Skeletal muscle satellite cell (primary cell): ENCODE measurements at regions not wholly inside any gene's neighbourhood (a gene's known extent, or its start where the extent isn't known, plus 50 kb on each side); places are given as distances from the start of the nearest gene placed in this dataset.
"Not testable (repeated sequence)": the region's sequence is repeated elsewhere in the genome, so short reads cannot be mapped to it uniquely, and the experiment has no call there.

Experiments used
- H3K27me3 ChIP-seq: 2 replicates; pipeline ENCODE4 v1.7.0; 2013; ENCODE audit warnings: low read length; ENCODE audit not compliant: control insufficient read depth, insufficient read depth
- H3K36me3 ChIP-seq: 2 replicates; pipeline ENCODE4 v1.7.0; 2013; ENCODE audit warnings: mild to moderate bottlenecking, control low read depth, low read length; ENCODE audit not compliant: insufficient read depth
- H3K4me1 ChIP-seq: 2 replicates; pipeline ENCODE4 v1.7.0; 2013; ENCODE audit warnings: low read length; ENCODE audit not compliant: control insufficient read depth, insufficient read depth
- H3K4me2 ChIP-seq: 2 replicates; pipeline ENCODE4 v1.7.0; 2013; ENCODE audit warnings: mild to moderate bottlenecking, low read length
- H3K4me3 ChIP-seq: 2 replicates; pipeline ENCODE4 v1.7.0; 2013; ENCODE audit warnings: low read length
- H3K9ac ChIP-seq: 2 replicates; pipeline ENCODE4 v1.7.0; 2013; ENCODE audit warnings: mild to moderate bottlenecking, low read depth, low read length, moderate library complexity
- H3K9me3 ChIP-seq: replicated peaks from 2 replicates; pipeline ENCODE4 v1.7.0; 2013; ENCODE audit warnings: mild to moderate bottlenecking, control low read depth, low read length

GRCh38 chr6:951399-952181 is 258.7 kb upstream of the EXOC2 start:
- Histone ChIP-seq H3K4me3 (no peak overlapping the region), H3K36me3 (no peaks in the 10 kb centered on the region), H3K9ac (no peak overlapping the region), H3K27me3 (no peaks in the 10 kb centered on the region), H3K4me2 (no peak overlapping the region), H3K9me3 (no peaks in the 10 kb centered on the region), H3K4me1 (no peaks in the 10 kb centered on the region)

- no peaks in the 10 kb centered on the region for H3K27me3 ChIP-seq
- no peak overlapping the region for H3K9ac ChIP-seq
- no peak overlapping the region for H3K4me2 ChIP-seq
- no peak overlapping the region for H3K4me3 ChIP-seq
- no peaks in the 10 kb centered on the region for H3K36me3 ChIP-seq
- no peaks in the 10 kb centered on the region for H3K4me1 ChIP-seq
- peaks cover 3% of the 10 kb centered on the region for H3K9me3 ChIP-seq
Measured at GRCh38 chr6:947235-947934, 254.4 kb upstream of the EXOC2 start.

- no peaks in the 10 kb centered on the region for H3K36me3 ChIP-seq
- no peaks in the 10 kb centered on the region for H3K27me3 ChIP-seq
- H3K4me3 ChIP-seq = no peak overlapping the region
- no peaks in the 10 kb centered on the region for H3K4me1 ChIP-seq
- H3K4me2 ChIP-seq = no peak overlapping the region
- H3K9me3 ChIP-seq = peaks cover 3% of the 10 kb centered on the region
- no peak overlapping the region for H3K9ac ChIP-seq
Measured at GRCh38 chr6:946546-946945, 253.6 kb upstream of the EXOC2 start.

GRCh38 chr6:939526-940252 is 246.8 kb upstream of the EXOC2 start:
- Histone ChIP-seq H3K9ac (no peak overlapping the region), H3K27me3 (no peaks in the 10 kb centered on the region), H3K9me3 (peaks cover 3% of the 10 kb centered on the region), H3K4me1 (no peaks in the 10 kb centered on the region), H3K4me2 (no peak overlapping the region), H3K36me3 (no peaks in the 10 kb centered on the region), H3K4me3 (no peak overlapping the region)

GRCh38 chr6:938916-939315 is 246.0 kb upstream of the EXOC2 start:
- Histone ChIP-seq H3K9ac (no peak overlapping the region), H3K4me3 (no peak overlapping the region), H3K27me3 (no peaks in the 10 kb centered on the region), H3K9me3 (no peaks in the 10 kb centered on the region), H3K4me1 (no peaks in the 10 kb centered on the region), H3K4me2 (no peak overlapping the region), H3K36me3 (no peaks in the 10 kb centered on the region)

- Histone ChIP-seq H3K4me1 (no peaks in the 10 kb centered on the region), H3K36me3 (no peaks in the 10 kb centered on the region), H3K4me3 (no peak overlapping the region), H3K9me3 (no peaks in the 10 kb centered on the region), H3K4me2 (no peak overlapping the region), H3K9ac (no peak overlapping the region), H3K27me3 (no peaks in the 10 kb centered on the region)
Measured at GRCh38 chr6:938271-938905, 245.4 kb upstream of the EXOC2 start.

GRCh38 chr6:935582-935981 is 242.6 kb upstream of the EXOC2 start:
- Histone ChIP-seq H3K9ac (no peak overlapping the region), H3K36me3 (no peaks in the 10 kb centered on the region), H3K4me3 (no peak overlapping the region), H3K27me3 (no peaks in the 10 kb centered on the region), H3K9me3 (no peaks in the 10 kb centered on the region), H3K4me2 (no peak overlapping the region), H3K4me1 (no peaks in the 10 kb centered on the region)

- Histone ChIP-seq H3K27me3 (no peaks in the 10 kb centered on the region), H3K9ac (no peak overlapping the region), H3K4me1 (no peaks in the 10 kb centered on the region), H3K4me3 (no peak overlapping the region), H3K36me3 (no peaks in the 10 kb centered on the region), H3K4me2 (no peak overlapping the region), H3K9me3 (no peaks in the 10 kb centered on the region)
Measured at GRCh38 chr6:934686-935085, 241.7 kb upstream of the EXOC2 start.

GRCh38 chr6:931919-932318 is 239.0 kb upstream of the EXOC2 start:
- H3K4me1 ChIP-seq, H3K9ac ChIP-seq, H3K27me3 ChIP-seq, H3K9me3 ChIP-seq, H3K36me3 ChIP-seq, H3K4me2 ChIP-seq, H3K4me3 ChIP-seq: not testable (repeated sequence)

- H3K4me3 ChIP-seq = no peak overlapping the region
- H3K4me1 ChIP-seq = no peaks in the 10 kb centered on the region
- H3K27me3 ChIP-seq = no peaks in the 10 kb centered on the region
- H3K9me3 ChIP-seq = peaks cover under 1% of the 10 kb centered on the region
- H3K4me2 ChIP-seq = no peak overlapping the region
- no peak overlapping the region for H3K9ac ChIP-seq
- H3K36me3 ChIP-seq = no peaks in the 10 kb centered on the region
Measured at GRCh38 chr6:927157-927556, 234.2 kb upstream of the EXOC2 start.

GRCh38 chr6:925656-926213 is 232.8 kb upstream of the EXOC2 start:
- Histone ChIP-seq H3K9ac (no peak overlapping the region), H3K4me1 (no peaks in the 10 kb centered on the region), H3K4me3 (no peak overlapping the region), H3K36me3 (no peaks in the 10 kb centered on the region), H3K27me3 (no peaks in the 10 kb centered on the region), H3K9me3 (peaks cover 3% of the 10 kb centered on the region), H3K4me2 (no peak overlapping the region)
